ENCODE measurements at regions not wholly inside any gene's neighbourhood (a gene's known extent, or its start where the extent isn't known, plus 50 kb on each side); places are given as distances from the start of the nearest gene placed in this dataset.

DNA sequence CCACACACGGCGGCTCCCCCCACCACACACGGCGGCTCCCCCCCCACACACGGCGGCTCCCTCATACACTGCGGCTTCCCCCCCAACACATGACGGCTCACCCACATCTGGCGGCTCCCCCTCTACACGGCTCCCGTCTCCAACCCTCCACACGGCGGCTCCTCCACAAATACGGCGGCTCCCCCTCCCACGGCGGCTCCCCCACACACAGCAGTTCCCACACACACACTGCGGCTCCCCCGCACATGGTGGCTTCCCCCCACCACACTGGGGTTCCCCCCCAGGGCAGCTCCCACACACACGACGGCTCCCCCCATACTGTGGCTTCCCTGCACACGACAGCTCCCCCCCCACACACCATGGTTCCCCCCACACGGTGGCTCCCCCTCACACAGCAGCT, 98.0 kb downstream of the TTLL2 start:
- Histone ChIP-seq H3K27ac (ENCODE audit: low read depth, low read length, poor library complexity, severe bottlenecking) (no peak overlapping the region), H3K9me2 (ENCODE audit: low read depth, low read length) (no peaks in the 10 kb centered on the region), H3K4me1 (ENCODE audit: insufficient read depth, low read length, severe bottlenecking) (no peaks in the 10 kb centered on the region), H3K27me3 (ENCODE audit: insufficient read depth, low read length) (no peaks in the 10 kb centered on the region), H3K9ac (ENCODE audit: low read length) (no peak overlapping the region), H3K79me2 (ENCODE audit: insufficient read depth, low read length) (no peaks in the 10 kb centered on the region), H3F3A (ENCODE audit: insufficient read depth, low read length) (no peaks in the 10 kb centered on the region), H3K4me3 (ENCODE audit: low read depth, low read length, poor library complexity, severe bottlenecking) (no peak overlapping the region), H3K4me2 (ENCODE audit: low read length) (no peak overlapping the region), H4K20me1 (ENCODE audit: insufficient read depth, low read length) (no peaks in the 10 kb centered on the region), H3K36me3 (ENCODE audit: insufficient read depth, low read length) (no peaks in the 10 kb centered on the region), H2AFZ (ENCODE audit: low read length) (no peak overlapping the region), H3K9me3 (ENCODE audit: low read length) (no peaks in the 10 kb centered on the region)
- TF ChIP-seq EZH2 (IDR thresholded peaks at IDR 0.05; ENCODE audit: borderline replicate concordance, low read length) = no peak

DNA sequence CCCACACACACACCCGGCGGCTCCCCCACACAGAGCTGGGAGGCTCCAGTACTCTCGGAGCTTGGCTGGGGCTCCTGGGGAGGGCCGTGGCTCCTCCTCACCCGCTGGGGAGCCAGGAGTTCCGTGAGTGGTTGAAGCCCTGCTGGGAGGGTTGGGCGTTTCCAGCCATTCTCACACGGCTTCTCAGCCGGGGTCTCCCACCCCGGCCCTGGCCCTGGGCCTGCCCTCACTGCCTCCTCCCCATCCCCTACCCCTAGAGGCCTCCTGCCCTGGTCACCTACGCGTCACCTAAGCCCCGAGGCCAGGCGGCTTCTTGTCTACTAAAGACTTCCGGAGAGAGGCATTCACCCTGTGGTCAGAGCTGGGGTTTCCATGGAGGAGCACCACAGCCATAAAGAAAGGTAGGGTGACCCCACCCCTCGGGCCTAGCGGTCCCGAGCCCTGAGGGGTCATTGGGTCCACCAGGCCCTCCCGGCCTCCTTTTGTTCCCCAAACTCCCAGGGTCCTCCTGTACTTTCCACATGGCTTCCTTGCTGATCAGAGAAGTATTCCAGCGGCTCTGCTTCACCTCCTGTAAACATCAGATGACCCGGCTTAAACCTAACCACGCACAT, 99.3 kb downstream of the TTLL2 start:
- TF ChIP-seq, protein P1, sequence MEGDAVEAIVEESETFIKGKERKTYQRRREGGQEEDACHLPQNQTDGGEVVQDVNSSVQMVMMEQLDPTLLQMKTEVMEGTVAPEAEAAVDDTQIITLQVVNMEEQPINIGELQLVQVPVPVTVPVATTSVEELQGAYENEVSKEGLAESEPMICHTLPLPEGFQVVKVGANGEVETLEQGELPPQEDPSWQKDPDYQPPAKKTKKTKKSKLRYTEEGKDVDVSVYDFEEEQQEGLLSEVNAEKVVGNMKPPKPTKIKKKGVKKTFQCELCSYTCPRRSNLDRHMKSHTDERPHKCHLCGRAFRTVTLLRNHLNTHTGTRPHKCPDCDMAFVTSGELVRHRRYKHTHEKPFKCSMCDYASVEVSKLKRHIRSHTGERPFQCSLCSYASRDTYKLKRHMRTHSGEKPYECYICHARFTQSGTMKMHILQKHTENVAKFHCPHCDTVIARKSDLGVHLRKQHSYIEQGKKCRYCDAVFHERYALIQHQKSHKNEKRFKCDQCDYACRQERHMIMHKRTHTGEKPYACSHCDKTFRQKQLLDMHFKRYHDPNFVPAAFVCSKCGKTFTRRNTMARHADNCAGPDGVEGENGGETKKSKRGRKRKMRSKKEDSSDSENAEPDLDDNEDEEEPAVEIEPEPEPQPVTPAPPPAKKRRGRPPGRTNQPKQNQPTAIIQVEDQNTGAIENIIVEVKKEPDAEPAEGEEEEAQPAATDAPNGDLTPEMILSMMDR (IDR thresholded peaks at IDR 0.05; ENCODE audit: low read length) = no peak
- no peak for TF ChIP-seq EZH2 (IDR thresholded peaks at IDR 0.05; ENCODE audit: borderline replicate concordance, low read length)
- no peaks in the 10 kb centered on the region for H3K79me2 ChIP-seq (ENCODE audit: insufficient read depth, low read length)
- H3K9ac ChIP-seq (ENCODE audit: low read length) = no peak overlapping the region
- H3F3A ChIP-seq (ENCODE audit: insufficient read depth, low read length) = no peaks in the 10 kb centered on the region
- H3K36me3 ChIP-seq (ENCODE audit: insufficient read depth, low read length) = no peaks in the 10 kb centered on the region
- no peak overlapping the region for H3K27ac ChIP-seq (ENCODE audit: low read depth, low read length, poor library complexity, severe bottlenecking)
- H3K4me3 ChIP-seq (ENCODE audit: low read depth, low read length, poor library complexity, severe bottlenecking) = no peak overlapping the region
- H3K4me1 ChIP-seq (ENCODE audit: insufficient read depth, low read length, severe bottlenecking) = no peaks in the 10 kb centered on the region
- H2AFZ ChIP-seq (ENCODE audit: low read length) = no peak overlapping the region
- no peaks in the 10 kb centered on the region for H3K9me2 ChIP-seq (ENCODE audit: low read depth, low read length)
- no peaks in the 10 kb centered on the region for H3K27me3 ChIP-seq (ENCODE audit: insufficient read depth, low read length)
- H3K4me2 ChIP-seq (ENCODE audit: low read length) = no peak overlapping the region
- H4K20me1 ChIP-seq (ENCODE audit: insufficient read depth, low read length) = no peaks in the 10 kb centered on the region
- H3K9me3 ChIP-seq (ENCODE audit: low read length) = no peaks in the 10 kb centered on the region

DNA sequence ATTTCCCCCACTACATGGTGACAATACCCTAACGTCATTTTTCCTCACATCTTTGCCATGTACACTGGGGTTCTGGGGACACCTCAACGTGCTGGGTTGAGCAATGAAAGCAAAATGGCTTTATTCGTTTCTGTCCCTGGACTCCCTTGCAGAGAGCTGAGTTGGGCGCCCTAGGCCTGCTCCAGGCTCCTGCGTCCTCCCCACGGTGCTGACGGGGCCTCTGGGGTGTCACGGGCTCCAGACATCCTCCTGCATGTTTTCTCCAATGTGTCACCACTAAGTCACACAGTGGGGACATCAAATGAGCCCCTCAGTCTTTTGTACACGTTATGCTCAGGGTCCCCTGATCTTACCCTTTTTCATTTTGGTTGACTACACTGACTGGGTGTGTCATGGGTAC, 99.8 kb downstream of the TTLL2 start:
- Histone ChIP-seq H3K9me3 (ENCODE audit: low read length) (no peaks in the 10 kb centered on the region), H3K9me2 (ENCODE audit: low read depth, low read length) (no peaks in the 10 kb centered on the region), H3K27me3 (ENCODE audit: insufficient read depth, low read length) (no peaks in the 10 kb centered on the region), H3K4me2 (ENCODE audit: low read length) (no peak overlapping the region), H4K20me1 (ENCODE audit: insufficient read depth, low read length) (no peaks in the 10 kb centered on the region), H3K9ac (ENCODE audit: low read length) (no peak overlapping the region), H3K79me2 (ENCODE audit: insufficient read depth, low read length) (no peaks in the 10 kb centered on the region), H3K27ac (ENCODE audit: low read depth, low read length, poor library complexity, severe bottlenecking) (no peak overlapping the region), H3K4me3 (ENCODE audit: low read depth, low read length, poor library complexity, severe bottlenecking) (no peak overlapping the region), H2AFZ (ENCODE audit: low read length) (no peak overlapping the region), H3F3A (ENCODE audit: insufficient read depth, low read length) (no peaks in the 10 kb centered on the region), H3K36me3 (ENCODE audit: insufficient read depth, low read length) (no peaks in the 10 kb centered on the region), H3K4me1 (ENCODE audit: insufficient read depth, low read length, severe bottlenecking) (no peaks in the 10 kb centered on the region)
- no peak for TF ChIP-seq EZH2 (IDR thresholded peaks at IDR 0.05; ENCODE audit: borderline replicate concordance, low read length)
- TF ChIP-seq, protein P1 (IDR thresholded peaks at IDR 0.05; ENCODE audit: low read length) = no peak

DNA sequence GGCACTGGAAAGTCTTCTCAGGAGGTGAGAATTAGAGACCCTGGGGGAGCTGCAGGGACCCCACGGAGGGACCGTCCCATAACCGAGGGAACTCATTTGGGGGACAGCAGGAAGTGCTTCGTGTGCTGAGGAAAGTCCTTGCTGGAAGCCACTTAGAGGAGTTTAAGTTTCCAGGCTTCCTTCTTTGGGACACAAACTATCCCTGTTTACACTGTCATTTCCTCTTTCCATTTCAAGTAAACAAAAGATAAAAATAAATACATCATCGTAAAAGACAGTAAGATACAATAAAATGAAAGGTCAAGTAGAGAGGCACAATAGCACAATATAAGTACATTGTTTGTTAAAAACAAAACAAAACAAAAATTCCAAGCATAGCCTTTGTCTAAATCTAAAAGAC, 101.2 kb downstream of the TTLL2 start:
- H3K4me2 ChIP-seq (ENCODE audit: low read length) = no peak overlapping the region
- TF ChIP-seq EZH2 (IDR thresholded peaks at IDR 0.05; ENCODE audit: borderline replicate concordance, low read length) = no peak
- TF ChIP-seq, protein P1 (IDR thresholded peaks at IDR 0.05; ENCODE audit: low read length) = no peak
- H2AFZ ChIP-seq (ENCODE audit: low read length) = no peak overlapping the region
- no peaks in the 10 kb centered on the region for H3K27me3 ChIP-seq (ENCODE audit: insufficient read depth, low read length)
- H3F3A ChIP-seq (ENCODE audit: insufficient read depth, low read length) = no peaks in the 10 kb centered on the region
- no peak overlapping the region for H3K4me3 ChIP-seq (ENCODE audit: low read depth, low read length, poor library complexity, severe bottlenecking)
- H4K20me1 ChIP-seq (ENCODE audit: insufficient read depth, low read length) = no peaks in the 10 kb centered on the region
- no peaks in the 10 kb centered on the region for H3K79me2 ChIP-seq (ENCODE audit: insufficient read depth, low read length)
- no peaks in the 10 kb centered on the region for H3K9me2 ChIP-seq (ENCODE audit: low read depth, low read length)
- no peaks in the 10 kb centered on the region for H3K4me1 ChIP-seq (ENCODE audit: insufficient read depth, low read length, severe bottlenecking)
- no peaks in the 10 kb centered on the region for H3K36me3 ChIP-seq (ENCODE audit: insufficient read depth, low read length)
- no peak overlapping the region for H3K9ac ChIP-seq (ENCODE audit: low read length)
- H3K27ac ChIP-seq (ENCODE audit: low read depth, low read length, poor library complexity, severe bottlenecking) = no peak overlapping the region
- H3K9me3 ChIP-seq (ENCODE audit: low read length) = no peaks in the 10 kb centered on the region

Data from OCI-LY1 (cell line).